SK-N-MC (cell line): ENCODE measurements at regions not wholly inside any gene's neighbourhood (a gene's known extent, or its start where the extent isn't known, plus 50 kb on each side); places are given as distances from the start of the nearest gene placed in this dataset.

Experiments used
- DNase-seq: peaks from one replicate; pipeline ENCODE4 v3.0.0-alpha.2; 2011; ENCODE audit warnings: low read depth, low spot score
- H3K27ac ChIP-seq: fragments of 200-600 bp; sonication (generic); 2 replicates; pipeline ENCODE4 v1.5.1; 2016; ENCODE audit warnings: mixed run types
- H3K36me3 ChIP-seq: fragments of 200-600 bp; sonication (generic); 2 replicates; pipeline ENCODE4 v1.6.1; 2017; ENCODE audit warnings: antibody characterized with exemption, low read length, mixed read lengths; ENCODE audit not compliant: insufficient read depth
- H3K4me3 ChIP-seq: fragments of 200-600 bp; sonication (generic); 2 replicates; pipeline ENCODE4 v1.5.1; 2016
- H3K9ac ChIP-seq: fragments of 200-600 bp; sonication (generic); 2 replicates; pipeline ENCODE4 v1.8.0; 2017; ENCODE audit warnings: mixed run types, mixed read lengths; ENCODE audit not compliant: insufficient read length
- H3K9me3 ChIP-seq: fragments of 200-600 bp; sonication (generic); 2 replicates; pipeline ENCODE4 v1.6.1; 2017; ENCODE audit warnings: low read depth, mild to moderate bottlenecking, antibody characterized with exemption, low read length, moderate library complexity, mixed read lengths
- EZH2 ChIP-seq: fragments of 200-600 bp; sonication (generic); IDR thresholded peaks from one replicate; pipeline ENCODE4 v1.6.1; 2017; ENCODE audit warnings: antibody characterized with exemption
- FOXP2 ChIP-seq: optimal IDR thresholded peaks from 2 replicates; pipeline ENCODE3; 2011; ENCODE audit warnings: mild to moderate bottlenecking, moderate library complexity; ENCODE audit not compliant: insufficient read depth; ENCODE audit errors: extremely low read length, control extremely low read depth
- POLR2AphosphoS5 ChIP-seq: IDR thresholded peaks from 2 replicates; pipeline ENCODE4 v1.6.1; 2012; ENCODE audit warnings: mild to moderate bottlenecking, low read depth, low read length, borderline replicate concordance

DNA sequence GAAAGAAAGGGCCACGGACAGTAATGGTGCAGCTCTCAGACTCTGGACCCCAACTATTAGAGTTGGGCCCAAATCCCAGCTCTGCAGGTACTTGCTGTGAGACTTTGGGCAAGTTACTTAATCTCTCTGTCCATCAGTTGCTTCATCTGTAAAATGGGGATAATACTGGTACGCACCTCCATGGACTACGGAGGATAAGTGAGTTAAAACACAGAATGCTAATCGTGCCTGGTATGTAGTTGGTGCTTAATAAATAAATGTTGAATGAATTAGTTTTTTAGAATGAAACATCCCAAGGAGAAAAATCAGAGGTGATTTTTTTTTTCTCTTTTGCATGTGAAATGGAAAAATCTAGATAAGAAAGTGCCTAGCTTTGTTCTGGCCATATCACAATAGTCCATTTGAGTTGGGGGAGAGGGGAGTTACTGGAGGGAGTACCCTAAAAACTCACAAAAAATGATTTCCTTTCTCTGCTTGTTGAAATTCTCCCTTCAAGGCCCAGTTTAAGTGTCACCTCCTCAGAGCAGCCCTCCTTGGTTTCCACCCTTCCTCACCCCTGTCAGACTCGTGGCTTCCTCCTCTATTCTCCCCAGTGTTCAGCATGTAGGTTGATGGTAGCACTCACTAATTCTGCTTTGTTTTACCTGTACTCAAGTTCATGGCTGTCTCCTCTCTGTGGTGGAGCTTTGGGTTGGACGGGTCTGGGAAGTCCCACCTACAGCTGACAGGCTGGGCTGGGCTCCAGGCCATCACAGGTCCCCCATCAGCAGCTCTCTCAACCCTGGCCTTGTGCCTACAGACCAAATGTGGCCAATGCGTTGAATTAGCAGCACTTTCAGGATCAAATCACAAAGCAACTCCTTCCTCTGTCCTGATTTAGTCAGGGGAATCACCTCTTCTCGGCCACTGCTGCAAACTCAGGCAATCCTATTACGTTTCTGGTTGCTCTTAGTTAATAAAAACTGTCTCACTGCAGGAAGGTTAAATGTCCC, 92.8 kb upstream of the TAF1B start:
- TF ChIP-seq POLR2AphosphoS5, result no peak
- TF ChIP-seq EZH2, result no peak
- no peak for TF ChIP-seq FOXP2
- H3K36me3 ChIP-seq, result no peaks in the 10 kb centered on the region
- no peak overlapping the region for H3K9ac ChIP-seq
- no peak overlapping the region for H3K4me3 ChIP-seq
- no peak for DNase-seq
- H3K9me3 ChIP-seq, result no peaks in the 10 kb centered on the region
- H3K27ac ChIP-seq, result no peak overlapping the region

DNA sequence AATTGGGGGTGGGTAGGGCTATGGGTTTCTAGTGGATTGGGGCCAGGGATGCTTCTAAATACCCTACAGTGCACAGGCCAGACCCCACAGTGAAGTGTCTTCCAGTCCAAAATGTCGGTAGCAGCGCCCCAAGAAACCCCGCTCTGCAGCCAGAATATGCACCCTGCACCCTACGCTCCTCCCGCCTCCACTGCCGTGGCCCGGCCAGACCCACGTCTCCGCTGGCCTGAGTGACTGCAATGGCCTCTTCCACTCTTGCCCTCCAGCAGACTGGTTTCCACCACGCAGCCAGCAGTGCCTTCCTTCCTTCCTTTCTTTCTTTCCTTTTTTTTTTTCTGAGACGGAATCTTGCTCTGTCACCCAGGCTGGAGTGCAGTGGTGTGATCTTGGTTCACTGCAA, 91.4 kb upstream of the TAF1B start:
- no peak for DNase-seq
- Histone ChIP-seq H3K9ac (no peak overlapping the region), H3K4me3 (no peak overlapping the region), H3K27ac (no peak overlapping the region), H3K9me3 (no peaks in the 10 kb centered on the region), H3K36me3 (no peaks in the 10 kb centered on the region)
- TF ChIP-seq POLR2AphosphoS5, result no peak
- TF ChIP-seq FOXP2, result no peak
- no peak for TF ChIP-seq EZH2

DNA sequence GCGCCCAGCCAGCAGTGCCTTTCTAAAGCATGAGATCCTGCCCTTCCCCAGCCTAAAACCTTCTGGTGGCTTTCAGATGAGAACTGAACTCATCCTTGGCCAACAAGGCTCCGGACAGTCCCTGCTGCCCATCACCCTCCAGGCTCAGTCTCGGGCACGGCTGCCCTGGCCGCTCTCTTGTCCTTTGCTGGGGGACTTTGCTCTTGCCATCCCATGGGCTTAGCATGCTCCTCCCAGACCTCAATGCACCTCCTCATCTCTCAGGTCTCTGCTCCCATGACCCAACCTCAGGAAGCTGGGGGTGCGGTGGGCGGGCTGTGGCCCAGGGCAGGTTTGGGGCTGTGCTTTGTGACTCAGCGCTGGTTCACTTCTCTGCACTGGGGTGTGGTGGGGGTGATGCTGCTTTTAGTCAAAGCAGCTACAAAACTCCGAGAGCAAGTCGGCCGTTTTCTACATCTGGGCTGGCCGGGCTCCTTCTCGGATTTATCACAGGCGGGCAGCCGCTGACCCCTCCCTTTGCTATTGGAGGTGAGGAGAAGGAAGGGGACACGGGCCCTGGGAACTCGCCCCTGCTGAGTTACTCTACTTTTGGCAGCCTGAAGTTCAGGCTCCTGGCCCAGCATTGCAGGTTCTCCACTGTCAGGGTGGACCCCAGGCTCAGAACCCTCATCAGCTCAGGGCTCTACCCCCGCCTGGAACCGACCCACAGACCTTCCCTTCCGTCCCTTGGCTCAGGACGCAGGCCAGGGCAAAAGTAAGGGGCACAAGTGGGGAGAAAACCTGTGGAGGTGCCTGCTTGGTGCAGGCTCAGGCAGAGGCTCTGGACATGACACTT, 90.6 kb upstream of the TAF1B start:
- TF ChIP-seq POLR2AphosphoS5 (no peak), EZH2 (no peak), FOXP2 (no peak)
- Histone ChIP-seq H3K9ac (peak overlapping the region; percentile 3), H3K4me3 (no peak overlapping the region), H3K27ac (no peak overlapping the region), H3K36me3 (no peaks in the 10 kb centered on the region), H3K9me3 (no peaks in the 10 kb centered on the region)
- no peak for DNase-seq

DNA sequence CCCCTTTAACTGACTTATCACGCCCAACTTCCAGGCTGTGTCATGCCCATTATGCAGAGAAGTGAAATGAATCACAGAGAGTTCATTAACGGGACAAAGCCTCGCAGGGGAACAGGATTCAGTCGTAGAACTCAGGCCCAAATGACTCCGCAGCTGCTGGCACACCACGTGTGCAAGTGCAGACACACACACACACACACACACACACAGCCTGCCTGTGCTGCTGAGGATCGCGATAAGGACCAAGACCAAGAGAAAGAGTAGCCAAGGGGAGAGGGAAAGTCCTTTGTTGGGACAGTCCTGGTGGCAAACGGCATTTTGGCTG, 90.0 kb upstream of the TAF1B start:
- DNase-seq, result no peak
- Histone ChIP-seq H3K27ac (no peak overlapping the region), H3K4me3 (no peak overlapping the region), H3K9ac (peak overlapping the region; percentile 3), H3K9me3 (no peaks in the 10 kb centered on the region), H3K36me3 (no peaks in the 10 kb centered on the region)
- no peak for TF ChIP-seq EZH2
- TF ChIP-seq FOXP2, result no peak
- no peak for TF ChIP-seq POLR2AphosphoS5

DNA sequence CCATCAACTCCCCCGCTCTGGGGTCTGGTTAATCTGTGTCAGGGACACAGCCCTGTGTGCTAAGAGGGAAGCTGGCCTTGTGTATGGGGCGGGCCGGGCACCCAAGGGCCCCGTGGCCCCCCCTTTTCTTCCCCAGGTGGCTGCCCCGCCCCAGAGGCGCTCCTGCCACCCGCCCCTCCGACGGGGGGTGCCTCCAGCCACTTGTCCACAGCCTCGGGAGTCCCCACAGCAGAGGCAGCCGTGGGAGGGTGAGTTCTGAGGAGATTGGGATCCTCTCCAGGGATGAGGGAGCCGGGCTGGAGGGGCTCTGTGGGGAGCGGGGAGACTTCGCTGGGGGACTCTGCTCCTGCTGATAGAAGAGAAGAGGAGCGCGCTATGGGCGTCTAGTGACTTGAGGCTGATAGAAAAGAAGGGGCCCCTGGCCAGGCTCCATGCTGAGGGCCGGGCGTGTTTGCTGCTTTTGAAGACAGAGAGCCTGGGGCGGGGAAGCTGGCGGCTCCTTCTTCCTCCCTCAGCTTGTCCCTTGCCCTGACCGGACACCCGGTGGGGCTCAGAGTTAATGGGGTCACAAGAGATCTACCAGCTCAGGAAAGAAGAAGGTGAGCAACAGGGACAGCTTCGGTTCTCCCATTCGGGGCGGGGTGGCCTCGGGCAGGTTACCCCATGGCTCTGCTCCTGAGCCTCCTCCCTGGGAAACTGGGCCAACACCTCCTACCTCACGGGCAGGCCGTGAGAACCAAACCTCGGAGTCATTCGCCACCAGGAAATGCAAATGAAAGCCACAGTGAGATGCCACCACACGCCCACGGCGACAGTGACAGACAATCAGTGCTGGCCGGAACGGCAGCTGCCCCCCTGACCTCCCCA, 89.4 kb upstream of the TAF1B start:
- DNase-seq, result no peak
- H3K4me3 ChIP-seq, result no peak overlapping the region
- no peak for TF ChIP-seq EZH2
- no peak for TF ChIP-seq POLR2AphosphoS5
- H3K27ac ChIP-seq, result no peak overlapping the region
- no peaks in the 10 kb centered on the region for H3K36me3 ChIP-seq
- H3K9me3 ChIP-seq, result no peaks in the 10 kb centered on the region
- H3K9ac ChIP-seq, result no peak overlapping the region

DNA sequence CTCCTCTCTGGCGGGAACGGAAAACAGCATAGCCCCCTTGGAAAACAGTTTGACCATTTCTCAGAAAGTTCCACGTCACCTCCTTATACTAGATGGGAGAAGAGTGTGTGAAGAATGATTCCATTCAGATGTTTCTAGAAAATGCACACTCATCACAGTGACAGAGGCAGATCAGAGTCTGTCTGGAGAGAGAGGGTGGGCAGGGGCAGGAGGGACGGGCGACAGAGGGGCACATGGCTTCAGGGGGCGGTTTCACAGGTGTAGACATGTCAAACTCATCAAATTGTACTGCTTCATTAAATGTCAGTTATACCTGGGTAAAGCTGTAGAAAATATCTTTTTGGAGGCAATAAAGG, 88.8 kb upstream of the TAF1B start:
- no peak for TF ChIP-seq FOXP2
- no peak for TF ChIP-seq EZH2
- no peak for TF ChIP-seq POLR2AphosphoS5
- H3K27ac ChIP-seq, result no peak overlapping the region
- no peak overlapping the region for H3K9ac ChIP-seq

DNA sequence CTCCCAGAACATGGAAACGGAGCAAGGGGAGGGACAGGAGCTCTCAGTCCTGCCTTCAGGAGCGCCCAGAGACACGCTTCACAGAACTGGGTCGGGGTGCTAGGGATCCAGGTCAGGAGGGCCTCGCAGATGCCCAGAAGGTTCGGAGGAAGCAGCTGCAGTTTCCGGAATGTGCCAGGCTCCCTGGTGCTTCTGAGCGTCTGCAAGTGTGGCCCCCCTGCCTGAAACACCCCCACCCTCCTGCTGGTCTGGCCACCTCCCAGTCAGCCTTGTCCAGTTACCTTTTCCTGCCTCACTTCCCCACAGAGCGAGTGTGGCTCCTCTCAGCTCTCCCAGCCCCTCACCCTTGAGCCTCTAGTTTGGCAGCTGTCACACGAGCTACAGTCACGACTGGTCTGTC, 88.3 kb upstream of the TAF1B start:
- DNase-seq, result no peak
- Histone ChIP-seq H3K9me3 (no peaks in the 10 kb centered on the region), H3K9ac (no peak overlapping the region), H3K27ac (no peak overlapping the region), H3K4me3 (no peak overlapping the region), H3K36me3 (no peaks in the 10 kb centered on the region)
- TF ChIP-seq POLR2AphosphoS5 (no peak), FOXP2 (no peak), EZH2 (no peak)

More for the DNA sequence above, 88.8 kb upstream of the TAF1B start:
- no peak for DNase-seq
- no peak overlapping the region for H3K4me3 ChIP-seq
- no peaks in the 10 kb centered on the region for H3K9me3 ChIP-seq
- H3K36me3 ChIP-seq, result no peaks in the 10 kb centered on the region

DNA sequence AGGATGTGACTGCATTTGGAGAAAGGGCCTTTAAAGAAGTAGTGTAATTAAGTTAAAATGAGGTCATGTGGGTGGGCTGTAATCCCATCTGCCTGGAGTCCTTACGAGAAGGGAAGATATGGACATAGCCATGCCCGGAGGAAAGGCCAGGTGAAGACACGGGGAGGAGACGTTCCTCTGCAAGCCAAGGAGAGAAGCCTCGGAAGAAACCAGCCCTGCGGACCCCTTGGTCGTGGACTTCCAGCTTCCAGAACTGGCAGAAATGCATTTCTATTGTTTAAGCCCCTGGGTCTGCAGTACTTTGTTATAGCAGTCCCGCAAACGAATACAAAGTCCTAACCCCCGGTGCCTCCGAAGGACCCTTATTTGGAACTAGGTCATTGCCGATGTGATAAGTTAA, 87.6 kb upstream of the TAF1B start:
- no peak for DNase-seq
- H3K4me3 ChIP-seq, result no peak overlapping the region
- H3K9ac ChIP-seq, result no peak overlapping the region
- no peaks in the 10 kb centered on the region for H3K9me3 ChIP-seq
- no peaks in the 10 kb centered on the region for H3K36me3 ChIP-seq
- TF ChIP-seq POLR2AphosphoS5, result no peak
- TF ChIP-seq EZH2, result no peak
- no peak for TF ChIP-seq FOXP2
- no peak overlapping the region for H3K27ac ChIP-seq
